IPS DF 6.9 (cell line): ENCODE measurements at regions not wholly inside any gene's neighbourhood (a gene's known extent, or its start where the extent isn't known, plus 50 kb on each side); places are given as distances from the start of the nearest gene placed in this dataset.

ENCODE experiments used
- DNase-seq: peaks from one replicate; pipeline ENCODE4 v3.0.0-alpha.2; 2013; ENCODE audit warnings: low read depth, low spot score
- H3K27ac ChIP-seq: one replicate; pipeline ENCODE4 v1.5.1; 2013; ENCODE audit warnings: low read length, control low read depth
- H3K27me3 ChIP-seq: 2 replicates; pipeline ENCODE4 v1.6.1; 2013; ENCODE audit warnings: mild to moderate bottlenecking, low read length; ENCODE audit not compliant: control insufficient read depth, insufficient read depth
- H3K36me3 ChIP-seq: 2 replicates; pipeline ENCODE4 v1.6.1; 2013; ENCODE audit warnings: low read length; ENCODE audit not compliant: control insufficient read depth, insufficient read depth
- H3K4me1 ChIP-seq: 2 replicates; pipeline ENCODE4 v1.6.1; 2013; ENCODE audit warnings: low read length; ENCODE audit not compliant: control insufficient read depth, insufficient read depth
- H3K4me3 ChIP-seq: 2 replicates; pipeline ENCODE4 v1.5.1; 2013; ENCODE audit warnings: mild to moderate bottlenecking, low read length
- H3K9me3 ChIP-seq: 2 replicates; pipeline ENCODE4 v1.6.1; 2013; ENCODE audit warnings: low read length, inconsistent platforms; ENCODE audit not compliant: control insufficient read depth, insufficient read depth
- WGBS: extraction: QIAGEN DNeasy Blood & Tissue Kit; methylation state at CpG from one replicate; pipeline ENCODE4 v1.1.7; 2013; ENCODE audit warnings: mixed read lengths, missing lambda C conversion rate; ENCODE audit not compliant: insufficient read length, insufficient coverage; 5-methylcytosine and 5-hydroxymethylcytosine counted together

GRCh38 chr16:79758615-79759346, 158.2 kb upstream of the MAF start:
- no peaks in the 10 kb centered on the region for H3K9me3 ChIP-seq
- no CpG with 5 or more reads among the region's 15 CpGs for WGBS
- no peak overlapping the region for H3K4me3 ChIP-seq
- no peak for DNase-seq
- H3K36me3 ChIP-seq: no peaks in the 10 kb centered on the region
- H3K4me1 ChIP-seq: no peaks in the 10 kb centered on the region
- H3K27me3 ChIP-seq: no peaks in the 10 kb centered on the region
- H3K27ac ChIP-seq: no peak overlapping the region

GRCh38 chr16:79757968-79758367, 157.4 kb upstream of the MAF start:
- no peak for DNase-seq
- Histone ChIP-seq H3K27me3 (no peaks in the 10 kb centered on the region), H3K9me3 (no peaks in the 10 kb centered on the region), H3K27ac (no peak overlapping the region), H3K4me1 (no peaks in the 10 kb centered on the region), H3K36me3 (no peaks in the 10 kb centered on the region), H3K4me3 (no peak overlapping the region)
- WGBS: no CpG with 5 or more reads among the region's 6 CpGs

DNA sequence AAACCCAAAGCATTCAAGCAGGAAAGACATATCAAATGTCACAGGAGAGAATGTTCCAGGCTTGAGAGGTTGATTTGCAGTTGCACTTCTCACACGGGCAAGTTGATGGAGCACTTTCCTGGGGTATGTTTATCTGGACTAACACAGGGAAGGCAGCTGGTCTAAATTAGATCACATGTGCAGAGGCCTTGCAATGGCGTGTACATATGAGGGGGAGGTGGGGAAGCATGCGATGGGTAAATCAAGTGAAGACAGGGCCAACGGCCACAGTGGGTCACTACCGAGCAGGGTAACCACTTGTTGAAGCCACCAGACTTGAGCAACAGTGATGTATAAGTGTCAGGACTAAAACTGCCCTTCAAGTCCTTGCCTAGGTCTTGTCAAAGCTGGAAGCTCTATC, 156.6 kb upstream of the MAF start:
- Histone ChIP-seq H3K4me3 (no peak overlapping the region), H3K4me1 (no peaks in the 10 kb centered on the region), H3K9me3 (no peaks in the 10 kb centered on the region), H3K27ac (no peak overlapping the region), H3K27me3 (no peaks in the 10 kb centered on the region), H3K36me3 (no peaks in the 10 kb centered on the region)
- WGBS: no CpG with 5 or more reads among the region's 5 CpGs
- no peak for DNase-seq

DNA sequence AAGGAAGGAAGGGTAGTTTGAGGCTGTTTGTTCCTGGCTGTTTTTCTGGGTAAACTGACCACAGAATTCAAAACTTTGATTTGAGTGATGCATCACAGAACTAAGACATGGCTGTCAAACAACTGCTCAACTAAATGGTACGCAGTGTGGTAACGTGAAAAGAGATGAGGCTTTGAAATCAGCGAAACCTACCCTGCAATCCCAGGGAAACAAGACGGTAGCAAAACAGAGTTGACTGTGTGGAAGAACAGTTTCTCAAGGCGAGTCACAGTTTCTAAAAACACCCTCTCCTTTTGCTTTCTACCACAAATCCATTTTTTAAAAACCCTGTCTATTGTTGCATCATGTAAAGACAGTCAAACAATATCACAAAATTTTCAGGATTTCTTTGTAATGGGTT, 156.0 kb upstream of the MAF start:
- no CpG with 5 or more reads among the region's 5 CpGs for WGBS
- no peaks in the 10 kb centered on the region for H3K36me3 ChIP-seq
- no peak overlapping the region for H3K27ac ChIP-seq
- no peak for DNase-seq
- no peak overlapping the region for H3K4me3 ChIP-seq
- H3K27me3 ChIP-seq: no peaks in the 10 kb centered on the region
- H3K4me1 ChIP-seq: no peaks in the 10 kb centered on the region
- no peaks in the 10 kb centered on the region for H3K9me3 ChIP-seq

DNA sequence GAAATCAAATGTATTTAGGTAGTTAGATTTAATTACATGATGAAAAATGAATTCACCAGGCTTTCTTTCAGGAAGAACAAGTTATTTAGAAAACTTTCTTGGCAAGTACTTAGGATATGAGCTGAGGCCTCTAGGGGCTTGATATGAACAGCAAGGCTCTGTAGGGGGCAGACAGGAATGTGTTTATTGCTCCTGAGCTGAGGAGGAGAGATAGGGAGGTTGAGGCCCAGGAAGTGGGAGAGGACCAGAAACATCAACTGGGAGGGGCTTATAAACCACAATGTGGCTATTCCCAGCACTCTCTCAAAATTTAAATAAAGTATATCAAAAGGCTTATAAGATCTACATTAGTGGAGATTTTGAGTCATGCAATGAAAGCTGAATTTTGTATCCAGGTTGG, 154.0 kb upstream of the MAF start:
- Histone ChIP-seq H3K36me3 (no peaks in the 10 kb centered on the region), H3K27me3 (no peaks in the 10 kb centered on the region), H3K4me3 (no peak overlapping the region), H3K27ac (no peak overlapping the region), H3K9me3 (no peaks in the 10 kb centered on the region), H3K4me1 (no peaks in the 10 kb centered on the region)
- no peak for DNase-seq

GRCh38 chr16:79754081-79754480, 153.5 kb upstream of the MAF start:
- Histone ChIP-seq H3K4me3 (no peak overlapping the region), H3K27ac (no peak overlapping the region), H3K9me3 (no peaks in the 10 kb centered on the region), H3K4me1 (no peaks in the 10 kb centered on the region), H3K27me3 (no peaks in the 10 kb centered on the region), H3K36me3 (no peaks in the 10 kb centered on the region)
- WGBS: no CpG with 5 or more reads among the region's 1 CpG
- no peak for DNase-seq

GRCh38 chr16:79753286-79753685, 152.7 kb upstream of the MAF start:
- H3K9me3 ChIP-seq: no peaks in the 10 kb centered on the region
- H3K36me3 ChIP-seq: no peaks in the 10 kb centered on the region
- H3K4me1 ChIP-seq: no peaks in the 10 kb centered on the region
- no peak overlapping the region for H3K27ac ChIP-seq
- H3K27me3 ChIP-seq: no peaks in the 10 kb centered on the region
- DNase-seq: no peak
- no CpG with 5 or more reads among the region's 2 CpGs for WGBS
- no peak overlapping the region for H3K4me3 ChIP-seq

GRCh38 chr16:79752396-79752795, 151.9 kb upstream of the MAF start:
- no peaks in the 10 kb centered on the region for H3K9me3 ChIP-seq
- no peaks in the 10 kb centered on the region for H3K4me1 ChIP-seq
- no peaks in the 10 kb centered on the region for H3K27me3 ChIP-seq
- WGBS: no CpG with 5 or more reads among the region's 2 CpGs
- H3K4me3 ChIP-seq: no peak overlapping the region
- no peaks in the 10 kb centered on the region for H3K36me3 ChIP-seq
- H3K27ac ChIP-seq: no peak overlapping the region
- no peak for DNase-seq

GRCh38 chr16:79751471-79752184, 151.1 kb upstream of the MAF start:
- WGBS: no CpG with 5 or more reads among the region's 4 CpGs
- no peaks in the 10 kb centered on the region for H3K27me3 ChIP-seq
- H3K4me3 ChIP-seq: no peak overlapping the region
- no peaks in the 10 kb centered on the region for H3K9me3 ChIP-seq
- no peaks in the 10 kb centered on the region for H3K36me3 ChIP-seq
- no peaks in the 10 kb centered on the region for H3K4me1 ChIP-seq
- H3K27ac ChIP-seq: no peak overlapping the region
- DNase-seq: no peak

DNA sequence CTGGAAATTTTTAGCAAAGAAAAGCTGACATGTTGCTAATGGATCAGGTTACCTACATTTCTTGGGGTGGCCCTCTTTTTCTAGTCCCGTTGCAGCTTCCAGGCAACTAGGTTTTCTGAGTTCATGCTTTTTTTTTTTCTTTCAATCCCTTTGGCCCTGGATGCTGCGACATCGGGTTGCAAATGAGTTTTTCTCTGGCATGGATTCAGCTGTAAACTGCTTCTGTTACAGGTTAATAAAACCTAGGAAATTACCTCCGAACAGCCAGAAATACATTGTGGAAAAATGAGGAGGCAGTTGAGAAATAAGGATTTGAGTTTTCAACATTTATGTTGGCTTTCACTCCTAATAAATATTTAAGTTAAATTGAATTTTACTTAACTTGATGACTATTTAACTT, 149.8 kb upstream of the MAF start:
- no peaks in the 10 kb centered on the region for H3K9me3 ChIP-seq
- no peaks in the 10 kb centered on the region for H3K27me3 ChIP-seq
- no peak for DNase-seq
- H3K27ac ChIP-seq: no peak overlapping the region
- H3K4me3 ChIP-seq: no peak overlapping the region
- H3K4me1 ChIP-seq: no peaks in the 10 kb centered on the region
- no peaks in the 10 kb centered on the region for H3K36me3 ChIP-seq
- WGBS: no CpG with 5 or more reads among the region's 4 CpGs

DNA sequence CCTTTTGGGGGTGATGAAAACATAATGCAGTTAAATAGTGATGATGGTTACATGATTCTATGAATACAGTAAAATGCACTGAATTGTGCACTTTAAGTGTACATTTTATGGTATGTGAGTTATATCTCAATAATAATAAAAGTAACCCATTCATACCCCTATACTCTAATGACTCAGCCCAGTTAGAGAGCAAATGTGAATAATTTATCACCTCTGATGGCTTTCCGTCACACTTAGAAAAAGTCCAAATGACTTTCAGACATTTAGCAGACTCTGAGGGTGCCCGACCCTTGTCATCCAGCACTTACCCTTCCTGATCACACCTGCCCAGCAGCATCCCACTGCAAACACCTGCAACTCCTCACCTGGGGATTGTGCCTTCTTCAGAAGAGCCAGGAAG, 148.1 kb upstream of the MAF start:
- DNase-seq: no peak
- Histone ChIP-seq H3K4me1 (no peaks in the 10 kb centered on the region), H3K27ac (no peak overlapping the region), H3K36me3 (no peaks in the 10 kb centered on the region), H3K27me3 (no peaks in the 10 kb centered on the region), H3K4me3 (no peak overlapping the region), H3K9me3 (no peaks in the 10 kb centered on the region)
- WGBS: no CpG with 5 or more reads among the region's 2 CpGs
